Activated CD4-positive, alpha-beta T cell treated with anti-CD3 and anti-CD28 coated beads, Interleukin-2, Interleukin-4, amounts not matched to agents 100 ng/mL and 50 ng/mL, durations not matched to agents 16 hours and 8 hours (primary cell): ENCODE measurements at regions not wholly inside any gene's neighbourhood (a gene's known extent, or its start where the extent isn't known, plus 50 kb on each side); places are given as distances from the start of the nearest gene placed in this dataset.

Experiments used
- DNase-seq: peaks from one replicate; pipeline ENCODE4 v3.0.0-alpha.2; 2020; ENCODE audit warnings: low spot score

DNA sequence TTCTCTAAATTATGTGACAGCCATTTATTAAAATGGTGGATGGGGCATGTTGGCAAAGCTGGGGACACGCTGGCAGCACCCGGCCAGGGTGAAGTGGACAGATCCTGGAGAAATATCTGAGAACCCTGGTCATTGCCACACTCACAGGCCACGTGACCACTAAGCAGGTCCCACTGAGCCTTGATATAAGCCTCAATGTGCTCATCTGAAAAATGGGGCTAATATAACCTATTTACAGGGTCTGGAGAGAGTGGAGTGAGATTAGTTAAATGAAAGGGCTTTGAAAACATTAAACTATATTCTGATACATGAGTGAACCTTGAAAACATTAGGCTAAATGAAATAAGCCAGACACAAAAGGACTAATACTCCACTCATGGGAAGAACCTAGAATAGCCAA, 108.9 kb downstream of the RBFOX3 start:
- no peak for DNase-seq

GRCh38 chr17:79500745-79501618, 109.9 kb downstream of the RBFOX3 start:
- DNase-seq, result no peak

DNA sequence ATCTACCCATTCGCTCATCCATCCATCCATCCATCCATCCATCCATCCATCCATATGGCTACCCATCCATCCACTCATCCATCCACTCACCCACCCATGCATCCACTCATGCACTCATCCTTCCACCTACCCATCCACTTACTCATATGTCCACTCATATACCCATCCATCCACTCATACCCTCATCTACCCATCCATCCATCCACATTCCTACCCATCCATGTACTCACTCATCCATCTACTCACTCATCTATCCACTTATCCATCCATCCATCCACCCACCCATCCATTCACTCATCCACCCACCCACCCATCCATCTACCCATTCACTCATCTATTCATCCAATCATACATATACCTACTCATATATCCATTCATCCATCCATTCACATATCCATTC, 112.0 kb downstream of the RBFOX3 start:
- DNase-seq, result no peak

DNA sequence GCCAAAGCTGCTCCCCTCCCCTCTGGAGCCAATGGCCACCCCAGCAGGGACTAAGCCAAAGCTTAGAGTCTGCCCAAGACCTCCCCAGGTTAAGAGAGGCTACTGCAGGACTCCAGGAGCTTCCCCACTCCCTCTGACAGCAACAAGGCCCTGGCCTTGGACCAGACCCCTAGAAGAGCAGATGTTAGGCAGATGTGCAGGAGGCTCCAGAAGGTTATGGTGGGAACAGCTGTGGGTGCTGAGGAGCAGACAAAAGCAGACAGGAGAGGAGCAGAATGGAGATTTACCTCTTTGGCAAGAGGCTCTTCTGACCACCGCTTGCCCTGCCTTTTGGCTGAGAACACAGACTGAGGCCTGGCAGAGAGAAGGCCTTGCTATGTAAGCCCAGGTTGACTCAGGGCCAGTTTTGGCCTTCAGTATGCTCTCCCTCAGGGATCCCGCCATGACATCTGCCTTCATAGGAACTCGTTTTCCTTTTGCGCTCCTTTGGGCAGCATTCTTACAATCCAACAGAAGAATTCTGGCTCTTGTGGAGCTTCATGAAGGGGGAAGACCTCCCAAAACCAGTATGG, 113.0 kb downstream of the RBFOX3 start:
- DNase-seq, result no peak

DNA sequence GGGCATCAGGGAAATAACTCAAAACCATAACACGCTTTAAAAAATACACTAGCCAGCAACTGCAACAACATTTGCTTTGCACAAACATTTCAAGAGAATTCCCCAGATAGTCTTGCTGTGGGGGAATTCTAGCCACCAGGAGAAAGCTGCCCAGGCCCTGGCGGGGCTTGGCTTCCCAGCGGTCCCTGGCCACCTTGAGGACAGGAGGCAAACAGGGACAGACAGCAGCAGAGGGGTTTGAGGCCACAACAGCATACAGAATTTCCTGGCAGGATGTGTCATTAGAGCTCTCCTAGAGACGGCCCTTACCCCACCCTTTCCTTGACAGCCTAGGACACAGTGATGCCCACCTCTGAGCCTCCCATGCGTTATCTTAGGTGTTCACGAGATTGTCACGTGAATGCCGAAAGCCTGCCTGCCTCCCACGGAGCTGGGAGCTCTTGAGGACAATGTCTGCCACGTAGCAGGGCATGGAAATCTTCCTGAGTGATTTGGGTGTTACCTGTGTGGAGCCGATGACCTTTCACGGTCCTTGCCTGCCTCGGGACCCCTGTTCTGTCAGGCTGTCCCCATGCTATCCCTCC, 114.3 kb downstream of the RBFOX3 start:
- no peak for DNase-seq

DNA sequence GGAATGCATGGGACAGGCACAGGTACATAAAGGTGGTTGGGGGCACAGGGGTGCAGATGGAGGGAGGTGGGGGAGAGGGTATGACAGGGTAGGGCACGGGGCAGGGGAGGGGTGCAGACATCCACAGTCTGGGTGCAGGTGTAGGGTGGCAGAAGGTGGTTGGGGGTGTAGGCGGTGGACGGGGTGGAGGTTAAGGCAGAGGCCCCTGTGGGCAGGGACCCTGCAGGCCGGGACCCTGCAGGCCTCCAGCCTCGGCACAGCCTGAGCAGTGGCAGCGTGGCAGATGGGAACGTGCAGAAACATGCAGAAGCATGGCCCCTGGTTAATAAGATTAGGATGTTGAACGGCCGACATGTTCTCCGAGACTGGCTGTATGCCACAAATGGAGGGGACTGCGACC, 115.2 kb downstream of the RBFOX3 start:
- DNase-seq, result no peak

- no peak for DNase-seq
Measured at GRCh38 chr17:79491006-79491405, 119.8 kb downstream of the RBFOX3 start.

GRCh38 chr17:79490530-79490929, 120.3 kb downstream of the RBFOX3 start:
- DNase-seq, result no peak

GRCh38 chr17:79487149-79487548, 123.7 kb downstream of the RBFOX3 start:
- DNase-seq, result no peak

- DNase-seq, result no peak
Measured at GRCh38 chr17:79485991-79486390, 124.9 kb downstream of the RBFOX3 start.

DNA sequence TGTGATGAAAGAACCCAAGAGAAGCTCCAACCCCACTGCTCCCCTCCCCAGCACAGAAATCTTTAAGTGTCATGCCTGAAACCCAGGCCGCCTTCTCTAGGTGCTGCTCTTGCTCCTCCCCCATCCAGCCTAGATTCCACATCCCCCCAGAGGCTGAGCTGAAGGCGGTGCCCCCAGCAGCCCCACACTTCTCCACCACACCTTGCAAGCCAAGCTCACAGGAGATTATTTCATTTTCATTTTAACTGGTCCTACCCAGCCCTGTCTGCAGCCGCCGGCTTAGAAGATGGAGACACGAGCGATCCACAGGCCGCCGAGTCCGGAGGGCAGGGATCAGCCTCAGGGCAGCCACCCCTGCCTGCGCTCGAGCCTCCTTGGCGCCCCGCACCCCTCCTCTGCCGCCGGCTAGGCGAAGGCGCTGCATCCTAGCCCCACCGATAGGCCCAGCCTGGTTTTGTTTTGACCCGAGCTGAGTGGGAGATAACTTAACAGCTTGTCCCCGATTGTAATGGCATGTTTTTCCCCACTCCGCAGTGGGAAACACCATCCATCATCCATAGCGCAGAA, 125.3 kb downstream of the RBFOX3 start:
- no peak for DNase-seq

GRCh38 chr17:79484600-79485418, 126.0 kb downstream of the RBFOX3 start:
- DNase-seq, result no peak

GRCh38 chr17:79483842-79484241, 127.0 kb downstream of the RBFOX3 start:
- DNase-seq, result no peak

GRCh38 chr17:79482727-79483521, 127.9 kb downstream of the RBFOX3 start:
- no peak for DNase-seq

GRCh38 chr17:79479876-79480275, 131.0 kb downstream of the RBFOX3 start:
- DNase-seq, result no peak

DNA sequence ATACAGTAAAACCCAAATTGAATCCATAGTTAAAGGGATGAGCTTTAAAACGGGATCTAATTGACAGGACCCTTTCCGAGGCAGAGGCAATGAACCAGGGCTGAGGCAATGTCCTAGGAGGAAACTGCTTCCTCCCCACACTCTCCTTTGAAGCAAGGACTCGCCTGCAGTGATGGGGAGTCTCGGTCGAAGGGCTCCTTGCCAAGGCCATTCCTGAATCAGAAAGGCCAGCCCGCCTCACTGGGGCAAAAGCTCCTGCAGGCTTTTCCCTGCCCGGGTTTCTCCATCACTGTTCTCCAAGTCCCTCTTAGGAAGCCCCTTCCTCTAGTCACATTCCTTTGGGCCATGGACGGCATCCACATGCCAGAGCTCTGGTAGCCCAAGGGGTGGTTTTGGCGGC, 132.0 kb downstream of the RBFOX3 start:
- no peak for DNase-seq

DNA sequence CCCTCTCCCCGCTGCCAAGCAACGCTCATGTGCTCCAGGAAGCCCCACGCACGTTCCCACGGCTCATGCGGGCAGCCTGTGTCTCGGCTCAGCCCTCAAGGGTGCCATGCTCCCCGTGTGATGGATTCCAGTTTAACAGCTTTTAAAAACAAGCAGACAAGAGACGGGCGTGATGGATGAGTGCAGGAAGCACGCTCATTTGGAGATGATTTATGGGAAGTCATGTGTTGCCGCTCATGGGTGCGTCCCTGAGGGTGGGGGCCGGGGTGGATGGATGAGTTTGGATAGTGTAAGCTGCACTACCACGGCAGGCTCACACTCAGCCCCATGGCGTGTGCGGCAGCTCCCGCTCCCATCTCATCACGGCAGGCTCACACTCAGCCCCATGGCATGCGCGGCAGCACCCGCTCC, 132.8 kb downstream of the RBFOX3 start:
- no peak for DNase-seq

- no peak for DNase-seq
Measured at GRCh38 chr17:79476074-79476652, 134.7 kb downstream of the RBFOX3 start.

- DNase-seq, result no peak
Measured at GRCh38 chr17:79473876-79474440, 136.9 kb downstream of the RBFOX3 start.

GRCh38 chr17:79473111-79473875, 137.6 kb downstream of the RBFOX3 start:
- DNase-seq, result no peak
